ENCODE measurements at regions not wholly inside any gene's neighbourhood (a gene's known extent, or its start where the extent isn't known, plus 50 kb on each side); places are given as distances from the start of the nearest gene placed in this dataset.

- TF ChIP-seq CTCF (IDR thresholded peaks at IDR 0.05) (no peak), REST (IDR thresholded peaks at IDR 0.05; ENCODE audit: insufficient read depth in 1 of 2, low read depth in 2 of 2, low read length in 1 of 2) (no peak), POLR2AphosphoS5 (IDR thresholded peaks at IDR 0.05; ENCODE audit: low read depth, low read length) (no peak), SIN3A (IDR thresholded peaks at IDR 0.05; ENCODE audit: borderline replicate concordance, insufficient read depth, low read depth, low read length) (no peak), TCF7L2 (IDR thresholded peaks at IDR 0.05; ENCODE audit: low read depth, low read length) (no peak)
These were observed 420.1 kb downstream of the ZNF674 start for GRCh38 chrX:46125111-46125510.

Measured in Panc1 (cell line).